Embryonic facial prominence (tissue), 1 donor: ENCODE measurements at regions not wholly inside any gene's neighbourhood (a gene's known extent, or its start where the extent isn't known, plus 50 kb on each side); places are given as distances from the start of the nearest gene placed in this dataset.
"Not testable (repeated sequence)": the region's sequence is repeated elsewhere in the genome, so short reads cannot be mapped to it uniquely, and the experiment has no call there.

Experiments
- DNase-seq: peaks from one replicate; pipeline ENCODE4 v3.0.0-alpha.2; 2016; ENCODE audit errors: extremely low spot score

DNA sequence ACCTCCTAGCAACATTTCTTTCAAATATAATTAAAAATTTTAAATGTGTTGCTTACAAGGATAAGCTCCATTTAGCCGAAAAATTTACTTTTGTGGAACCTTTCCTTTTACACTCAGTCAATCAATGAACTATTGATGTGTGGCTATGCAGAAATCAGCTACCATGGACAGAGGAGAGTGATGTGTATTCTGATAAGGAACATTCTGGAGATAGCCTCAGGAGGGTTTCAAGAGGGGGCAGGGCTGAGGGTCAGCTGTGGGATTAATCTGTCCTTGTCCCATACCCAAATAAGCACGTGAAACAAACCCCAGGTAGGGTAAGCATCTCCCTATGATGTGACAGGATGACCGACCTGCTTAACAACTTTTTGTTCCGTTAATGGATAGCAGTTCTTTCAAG is 192.6 kb upstream of the PROK2 start:
- no peak for DNase-seq

DNA sequence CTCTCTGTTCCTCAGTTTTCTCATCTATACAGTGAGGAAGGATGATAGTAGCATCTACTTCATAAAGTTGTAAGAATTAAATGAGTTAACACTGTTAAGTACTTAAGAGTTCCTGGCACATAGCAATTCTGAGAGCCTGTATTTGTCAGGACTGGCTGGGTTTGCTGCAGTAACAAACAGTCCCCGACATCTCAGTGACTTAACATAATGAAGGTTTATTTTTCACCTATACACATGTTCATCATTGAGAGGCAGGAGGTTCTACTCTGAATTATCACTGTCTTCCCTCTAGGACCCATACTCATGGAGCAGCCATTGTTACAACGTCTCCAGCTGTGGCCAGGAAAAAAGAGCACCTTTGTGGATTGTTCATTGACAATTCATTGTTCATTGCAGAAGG is 190.6 kb upstream of the PROK2 start:
- DNase-seq: no peak

DNA sequence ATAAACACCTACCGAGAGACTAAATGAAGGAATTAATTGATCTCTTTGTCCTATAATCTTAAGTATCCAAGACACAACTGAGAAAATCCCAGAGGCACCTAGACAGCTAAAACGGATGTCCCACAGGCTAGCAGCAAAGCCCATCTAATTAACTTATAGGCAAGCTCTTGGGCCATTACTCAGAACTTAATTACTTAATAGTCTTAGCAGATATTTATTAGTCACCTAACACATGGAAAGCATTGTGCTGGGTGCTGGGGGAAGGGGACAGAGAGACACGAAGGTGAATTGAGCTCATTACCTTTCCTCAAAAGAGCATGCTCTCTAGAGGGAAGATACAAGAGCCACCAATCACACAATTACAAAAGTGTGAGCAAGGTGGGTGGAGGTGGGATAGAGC is 189.8 kb upstream of the PROK2 start:
- DNase-seq: no peak

DNA sequence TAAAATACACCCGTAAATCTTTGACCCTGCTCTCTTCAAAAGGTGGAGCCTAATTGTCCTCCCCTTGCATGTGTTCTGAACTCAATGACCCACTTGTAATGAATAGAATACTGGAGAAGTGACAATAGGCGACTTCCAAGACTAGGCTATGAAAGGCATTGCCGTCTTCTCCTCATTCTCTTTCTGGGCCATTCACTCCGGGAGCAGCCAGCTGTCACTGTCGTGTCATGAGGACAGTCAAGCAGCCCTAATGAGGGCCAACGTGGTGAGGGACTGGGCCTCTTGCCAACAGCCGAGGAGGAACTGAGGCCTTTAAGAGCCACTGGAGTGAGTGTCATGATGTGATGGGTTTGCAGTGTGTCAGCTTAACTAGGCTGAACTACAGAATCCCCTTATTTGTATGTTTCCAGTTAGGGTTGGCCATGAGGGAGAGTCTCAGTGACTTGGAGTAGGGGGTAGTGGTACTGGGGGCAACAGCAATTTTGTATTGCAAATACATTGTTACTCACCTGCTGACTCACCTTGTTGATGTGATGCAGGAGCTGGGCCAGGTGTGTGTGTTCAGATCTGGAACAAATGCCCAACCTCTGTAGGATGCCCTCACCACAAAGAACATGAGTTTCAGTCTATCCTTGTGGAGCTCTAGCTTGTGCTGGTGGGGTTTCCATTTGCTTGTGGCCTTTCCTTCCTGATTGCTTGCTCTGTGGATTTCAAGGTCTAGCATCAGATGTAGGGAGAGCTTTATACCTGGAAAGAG is 188.5 kb upstream of the PROK2 start:
- DNase-seq: no peak

DNA sequence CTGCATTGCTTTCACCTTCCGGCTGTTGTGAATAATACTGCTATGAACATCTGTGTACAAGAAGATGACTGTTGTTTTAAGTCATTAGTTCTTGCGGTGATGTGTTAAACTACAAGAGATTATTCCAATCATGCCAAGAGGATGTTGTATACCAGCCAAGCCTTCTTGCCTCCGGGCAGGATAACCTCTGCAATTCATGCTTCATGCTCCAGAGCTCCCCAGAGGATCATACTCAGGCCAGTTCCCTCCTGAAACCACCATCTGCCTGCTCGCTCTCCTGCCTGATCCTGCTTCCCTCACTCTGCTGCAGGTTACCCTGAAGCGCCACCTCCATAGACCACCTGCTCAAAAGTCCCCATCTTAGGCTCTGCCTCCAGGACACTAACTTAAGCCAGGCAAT is 187.1 kb upstream of the PROK2 start:
- no peak for DNase-seq

DNA sequence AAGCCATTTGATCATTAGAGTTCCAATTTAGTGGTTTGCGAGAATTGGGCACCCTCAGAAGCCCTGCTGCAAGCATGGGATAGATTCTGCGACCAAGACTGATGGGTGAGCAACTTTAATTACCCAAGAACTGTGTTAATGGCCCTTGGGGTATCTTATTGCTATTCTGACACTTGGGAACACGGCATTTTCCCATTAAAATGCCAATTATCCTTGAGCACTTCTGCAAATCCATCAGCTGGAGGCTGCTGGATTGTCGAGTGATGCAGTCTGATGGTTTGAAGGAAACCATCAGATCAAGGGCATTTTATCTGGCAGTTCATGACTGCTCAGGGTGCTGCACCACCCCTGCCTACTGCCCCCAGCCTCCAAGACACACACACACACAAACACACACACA is 183.6 kb upstream of the PROK2 start:
- DNase-seq: no peak

DNA sequence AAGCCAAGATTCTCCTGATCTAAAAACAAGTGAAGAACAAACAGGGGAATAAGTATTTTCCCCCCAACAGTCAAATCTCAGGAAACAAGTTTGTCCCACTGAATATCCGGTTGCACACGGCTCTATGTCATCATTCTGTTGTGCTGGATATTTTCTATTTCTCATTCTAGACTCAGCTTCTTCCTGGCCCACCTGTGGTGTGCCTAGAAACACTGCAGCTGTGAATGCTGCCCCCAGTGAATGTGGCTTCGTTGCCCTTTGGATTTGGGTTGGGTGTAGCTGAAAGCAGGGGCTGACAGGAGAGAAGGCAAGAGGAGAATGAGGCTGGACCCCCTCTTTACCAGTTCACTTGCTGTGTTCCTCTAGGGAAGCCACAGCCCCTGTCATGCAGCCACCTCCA is 181.2 kb upstream of the PROK2 start:
- DNase-seq: no peak

DNA sequence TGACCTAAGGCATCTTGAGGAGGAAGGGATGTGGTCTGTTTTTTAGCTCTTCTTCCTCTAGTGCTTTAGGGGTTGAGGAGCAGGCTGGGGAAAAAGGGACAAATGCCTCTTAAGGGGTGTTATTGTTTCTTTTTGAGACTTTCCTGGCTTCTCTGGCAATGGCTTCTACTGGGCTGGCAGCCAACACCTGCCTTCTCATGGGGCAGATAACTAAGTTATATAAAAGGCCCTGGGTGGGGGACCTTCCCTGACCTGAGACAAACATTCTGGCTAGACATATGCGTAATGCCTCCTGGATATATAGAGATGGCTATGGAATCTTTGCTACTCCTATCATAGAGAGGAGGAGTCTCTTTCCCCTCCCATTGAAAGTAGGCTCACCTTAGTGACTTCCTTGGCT is 179.2 kb upstream of the PROK2 start:
- no peak for DNase-seq

DNA sequence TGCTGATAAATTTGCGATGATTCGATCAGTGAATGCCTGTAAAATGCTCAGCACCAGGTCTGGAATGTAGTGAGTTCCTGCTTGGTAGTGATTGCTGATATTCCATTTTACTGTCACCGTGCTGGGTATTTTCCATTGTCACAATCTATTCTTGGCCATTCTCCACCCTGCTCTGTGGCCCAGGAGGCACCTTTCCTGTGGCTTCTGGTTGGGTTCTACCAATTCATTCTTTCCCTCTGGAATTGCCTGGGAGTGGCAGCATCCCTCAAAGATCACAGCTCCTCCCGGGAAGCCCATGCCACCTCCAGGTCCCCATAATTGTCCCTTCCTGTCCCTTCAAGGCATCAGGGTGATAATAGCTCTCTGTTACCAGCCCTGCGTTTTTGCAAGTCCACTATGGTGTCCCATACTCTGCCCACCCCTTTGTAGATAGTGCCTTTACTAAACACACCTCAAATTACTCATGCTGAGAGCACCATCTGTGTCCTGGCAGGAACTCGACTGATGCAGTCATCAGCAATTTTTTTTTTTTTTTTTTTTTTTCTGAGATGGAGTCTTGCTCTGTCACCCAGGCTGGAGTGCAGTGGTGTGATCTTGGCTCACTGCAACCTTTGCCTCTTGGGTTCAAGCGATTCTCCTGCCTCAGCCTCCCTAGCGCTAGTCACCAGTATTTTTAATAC is 177.8 kb upstream of the PROK2 start:
- no peak for DNase-seq

DNA sequence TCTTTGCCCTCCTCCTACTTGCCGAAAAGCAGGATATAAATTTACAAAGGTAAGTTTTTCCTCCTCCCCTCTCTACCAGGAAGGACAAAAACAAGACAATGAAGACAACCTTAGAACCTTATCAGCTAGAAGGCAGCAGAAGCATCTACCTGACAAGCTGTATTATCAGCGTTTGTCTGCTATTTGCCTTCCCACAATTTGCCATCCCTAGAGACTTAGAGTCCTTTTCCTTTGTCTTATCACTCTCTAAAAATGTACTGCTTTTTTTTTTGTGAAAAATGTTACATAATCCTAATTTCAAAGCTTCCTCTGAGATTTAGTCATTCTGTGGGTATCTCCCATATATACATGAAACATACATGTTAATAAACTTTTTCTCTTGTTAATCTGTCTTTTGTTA is 176.9 kb upstream of the PROK2 start:
- DNase-seq: no peak

DNA sequence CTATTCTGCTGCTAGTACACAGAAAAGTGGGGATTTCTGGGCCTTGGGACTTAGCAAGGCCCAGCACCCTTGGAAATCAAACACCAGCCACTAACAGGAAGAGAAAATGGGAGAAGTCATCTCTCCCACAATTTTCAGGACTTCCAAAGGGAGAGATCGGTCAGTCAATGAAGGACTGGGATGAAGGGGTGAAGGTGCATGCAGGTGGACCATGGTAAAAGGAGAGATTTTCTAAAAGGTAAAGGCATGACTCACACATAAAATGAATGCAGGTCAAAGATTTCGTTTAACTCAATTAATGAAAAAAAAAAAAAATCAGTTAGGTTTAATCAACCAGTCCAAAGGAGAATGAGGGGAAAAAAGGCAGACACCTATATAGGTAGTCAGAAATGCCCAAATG is 176.4 kb upstream of the PROK2 start:
- no peak for DNase-seq

DNA sequence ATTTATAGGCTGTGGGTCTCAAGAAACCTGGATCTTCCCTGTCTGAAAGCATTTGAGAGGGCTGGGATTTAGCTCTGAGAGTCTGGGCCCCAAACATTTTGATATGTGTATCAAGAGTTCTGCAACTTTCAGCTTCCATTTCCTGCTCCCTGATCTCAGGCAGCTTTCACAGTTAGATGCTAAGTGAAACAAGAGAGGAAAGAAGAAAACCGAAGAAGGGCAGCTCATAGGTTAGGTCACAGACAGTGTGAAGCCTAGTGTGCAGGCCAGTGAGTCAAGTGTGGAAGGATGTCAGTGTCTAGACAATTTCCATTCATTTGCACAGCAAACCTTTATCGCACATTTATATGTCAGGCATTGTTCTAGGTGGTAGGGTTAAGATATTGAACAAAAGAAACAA is 173.6 kb upstream of the PROK2 start:
- no peak for DNase-seq

DNA sequence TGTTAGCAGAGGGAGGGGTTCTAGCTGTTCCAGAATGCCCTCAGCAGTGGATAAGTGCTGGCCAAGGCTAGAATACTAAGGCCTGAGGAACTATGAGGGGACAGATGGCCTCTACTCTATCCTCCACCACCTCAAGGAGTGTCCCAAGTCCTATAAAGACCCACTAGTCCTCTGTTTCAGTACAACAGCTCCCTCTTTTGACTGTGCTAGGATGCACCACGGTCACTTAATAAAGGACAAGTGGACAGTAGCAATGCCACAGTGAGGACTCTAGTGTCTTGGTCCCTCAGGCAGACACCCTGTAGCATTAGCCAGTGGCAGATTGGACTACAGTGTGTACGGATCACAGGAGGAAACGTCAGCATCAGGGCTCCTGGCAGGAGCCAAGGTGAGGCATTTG is 171.8 kb upstream of the PROK2 start:
- DNase-seq: no peak

DNA sequence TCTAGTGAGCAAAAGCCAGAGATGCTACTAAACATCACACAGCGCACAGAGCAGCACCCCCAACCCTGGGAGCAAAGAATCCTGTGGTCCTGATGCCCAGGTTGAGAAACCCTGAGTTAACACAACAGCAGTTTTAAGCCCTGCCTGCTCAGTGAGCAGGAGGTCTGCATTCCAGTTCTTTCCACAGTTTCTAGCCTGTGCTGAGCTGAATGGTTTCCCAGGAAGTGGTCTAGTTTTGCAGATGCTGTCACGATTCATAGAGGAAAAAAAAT is 171.1 kb upstream of the PROK2 start:
- DNase-seq: no peak

DNA sequence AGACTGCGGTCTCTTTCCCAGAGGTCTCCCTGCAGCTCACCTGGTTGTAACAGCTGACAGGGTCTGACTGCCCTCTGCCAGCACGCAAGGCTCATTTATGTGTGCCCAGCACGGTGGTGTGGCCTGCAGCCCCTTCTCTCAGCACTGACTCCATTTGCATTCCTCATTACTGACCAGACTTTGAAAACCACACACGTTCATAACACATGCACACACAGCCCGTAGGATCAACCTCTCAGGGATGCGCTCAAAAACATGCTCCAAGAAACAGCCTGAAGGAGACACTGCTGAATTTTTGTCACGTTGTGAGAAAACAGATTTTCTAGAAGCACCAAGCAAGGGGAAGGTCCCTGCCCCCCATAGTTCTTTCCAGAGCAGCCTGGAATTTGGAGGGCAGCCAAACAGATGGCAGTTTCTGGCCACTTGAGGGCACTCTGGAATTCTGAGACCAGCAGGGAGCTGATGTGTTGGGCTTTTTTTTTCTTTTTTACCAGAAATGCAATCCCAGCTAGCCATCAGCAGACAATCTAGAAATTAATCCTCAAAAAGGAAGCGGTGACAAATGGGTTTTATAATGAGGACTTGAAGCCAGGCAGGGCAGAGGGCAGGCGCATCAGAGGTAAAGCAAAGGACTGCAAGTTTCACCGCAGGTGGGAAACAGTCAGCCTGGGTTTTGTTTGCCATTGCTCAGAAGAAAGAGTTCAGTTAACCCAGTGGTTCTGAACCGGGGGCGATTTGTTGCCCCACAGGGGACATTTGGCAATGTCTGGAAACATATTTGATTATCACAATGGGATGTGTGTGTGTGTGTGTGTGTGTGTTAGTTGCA is 170.5 kb upstream of the PROK2 start:
- DNase-seq: peak; percentile 47

DNA sequence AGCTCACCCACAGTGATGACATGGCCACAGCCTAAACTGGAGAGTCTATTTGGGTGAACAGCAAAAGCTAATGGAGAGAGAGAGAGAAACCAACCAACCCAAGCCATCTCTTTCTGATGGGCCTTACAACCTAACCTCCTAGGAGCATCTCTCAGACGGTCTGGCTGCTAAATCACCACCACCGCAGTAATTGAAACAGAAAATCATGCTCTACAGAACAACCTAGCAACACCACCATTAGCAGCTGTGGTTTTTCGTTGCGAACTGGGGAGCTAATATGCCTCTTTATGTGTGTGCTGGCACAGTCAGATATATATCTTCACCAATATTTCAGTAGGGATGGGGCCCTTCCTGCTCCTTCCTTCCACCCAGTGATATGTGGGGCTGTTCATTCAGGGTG is 166.9 kb upstream of the PROK2 start:
- no peak for DNase-seq

DNA sequence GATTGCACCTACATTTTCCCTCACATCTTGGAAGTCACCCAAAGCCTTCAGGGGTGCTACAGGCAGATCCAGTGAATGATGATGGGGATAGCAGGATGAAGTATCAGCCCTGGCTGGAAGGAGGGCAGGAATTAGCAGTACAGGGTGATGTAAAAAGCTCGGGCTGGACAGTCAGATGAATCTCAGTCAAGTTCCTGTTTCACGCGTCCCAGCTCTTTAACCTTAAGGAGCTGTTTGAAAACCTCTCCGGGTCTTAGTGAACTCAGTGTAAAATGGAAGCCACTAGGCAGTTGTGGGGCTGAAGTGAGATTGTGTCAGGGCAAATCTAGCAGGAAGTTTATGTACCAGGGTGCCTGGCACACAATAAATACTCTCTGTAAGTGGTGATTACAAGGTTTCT is 166.4 kb upstream of the PROK2 start:
- no peak for DNase-seq

DNA sequence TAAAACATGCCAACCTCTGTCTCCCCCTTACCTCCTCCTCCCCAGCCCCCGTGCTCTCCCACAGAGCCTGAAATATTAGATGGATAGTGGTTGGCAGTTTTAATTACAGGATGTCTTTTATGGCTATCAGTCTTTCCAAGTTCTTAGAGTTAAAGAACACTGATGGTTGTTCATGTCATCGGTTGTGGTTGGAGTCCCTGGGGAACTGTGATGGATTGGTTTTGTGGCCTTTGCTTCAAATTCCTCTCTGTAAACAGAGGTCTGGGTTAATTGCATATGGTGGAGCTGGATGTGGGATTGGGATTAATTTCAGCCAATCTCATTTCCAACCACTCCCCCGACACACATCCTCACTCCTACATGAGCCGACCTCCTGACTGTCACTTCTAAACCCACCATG is 164.5 kb upstream of the PROK2 start:
- no peak for DNase-seq

DNA sequence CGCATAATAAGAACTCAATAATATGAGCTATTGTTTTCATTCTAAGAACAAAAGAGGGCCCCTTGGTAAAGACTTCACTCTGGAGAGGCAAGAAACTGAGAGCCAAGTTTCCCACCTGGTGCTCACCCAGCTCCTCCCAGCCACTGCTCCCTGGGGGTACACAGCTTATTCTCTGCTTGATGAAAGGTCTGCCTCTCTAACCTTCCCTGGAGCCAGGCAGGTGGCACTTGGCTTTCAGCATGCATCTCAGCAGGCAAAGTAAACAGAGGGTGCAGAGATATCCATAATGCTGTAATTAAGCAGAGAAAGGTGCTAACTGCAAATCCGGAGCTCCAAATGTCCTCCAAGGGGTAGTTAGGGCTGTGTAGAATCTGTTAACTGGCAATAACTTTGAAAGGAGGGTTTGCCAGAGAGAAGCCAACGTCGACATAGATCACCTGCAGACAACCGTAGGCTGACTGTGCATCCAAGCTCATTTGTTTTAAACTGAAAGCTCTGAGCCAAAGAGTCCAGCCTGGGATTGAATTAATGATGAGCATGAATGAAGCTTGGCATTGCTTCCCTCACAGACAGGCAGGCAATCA is 159.6 kb upstream of the PROK2 start:
- no peak for DNase-seq

DNA sequence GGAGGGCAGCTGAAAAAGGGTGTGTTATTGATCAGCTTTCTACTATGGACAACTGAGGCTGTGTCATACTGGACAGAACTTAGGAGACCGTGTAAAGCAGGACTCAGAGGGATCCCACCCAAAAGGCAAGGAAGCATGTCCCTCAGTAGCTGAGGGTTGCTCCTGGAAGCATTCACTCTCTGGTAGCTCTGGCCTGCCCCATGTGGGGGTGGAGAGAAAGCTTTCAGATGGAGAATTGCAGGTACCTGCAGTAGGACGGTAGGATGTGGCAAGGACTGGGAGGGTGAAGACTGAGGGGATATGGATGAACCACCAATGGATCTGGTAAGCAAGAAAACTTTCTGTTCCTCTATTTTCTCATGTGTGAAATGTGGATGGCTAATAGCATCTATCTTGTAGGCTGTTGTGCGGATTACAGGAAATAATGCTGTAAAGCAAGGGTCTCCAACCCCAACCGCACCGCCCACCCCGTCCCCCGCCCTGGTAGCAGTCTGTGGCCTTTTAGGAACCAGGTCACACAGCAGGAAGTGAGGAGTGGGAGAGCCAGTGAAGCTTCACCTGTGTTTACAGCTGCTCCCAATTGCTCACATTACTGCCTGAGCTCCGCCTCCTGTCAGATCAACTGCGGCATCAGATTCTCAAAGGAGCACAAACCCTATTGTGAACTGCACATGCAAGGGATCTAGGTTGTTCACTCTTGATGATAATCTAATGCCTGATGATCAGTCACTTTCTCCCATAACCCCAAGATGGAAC is 157.7 kb upstream of the PROK2 start:
- DNase-seq: no peak

DNA sequence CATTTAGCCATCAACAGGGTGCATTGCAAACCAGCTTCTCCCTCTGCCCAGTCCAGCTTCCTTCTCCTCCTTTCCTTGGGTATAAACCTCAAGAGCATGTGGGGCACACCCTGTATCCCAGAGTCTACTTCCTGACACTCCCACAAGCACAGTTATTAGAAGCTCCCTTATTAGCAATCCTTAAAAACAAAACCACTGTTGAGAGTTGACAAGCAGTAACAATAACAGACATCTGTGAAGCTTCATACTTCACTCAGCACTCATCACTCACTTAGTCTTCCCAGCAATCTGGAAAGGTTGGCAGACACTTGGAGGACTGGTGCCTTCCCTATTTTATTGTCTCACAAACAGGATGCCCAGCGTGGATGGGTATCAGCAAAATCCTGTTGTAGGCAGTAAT is 155.5 kb upstream of the PROK2 start:
- no peak for DNase-seq

DNA sequence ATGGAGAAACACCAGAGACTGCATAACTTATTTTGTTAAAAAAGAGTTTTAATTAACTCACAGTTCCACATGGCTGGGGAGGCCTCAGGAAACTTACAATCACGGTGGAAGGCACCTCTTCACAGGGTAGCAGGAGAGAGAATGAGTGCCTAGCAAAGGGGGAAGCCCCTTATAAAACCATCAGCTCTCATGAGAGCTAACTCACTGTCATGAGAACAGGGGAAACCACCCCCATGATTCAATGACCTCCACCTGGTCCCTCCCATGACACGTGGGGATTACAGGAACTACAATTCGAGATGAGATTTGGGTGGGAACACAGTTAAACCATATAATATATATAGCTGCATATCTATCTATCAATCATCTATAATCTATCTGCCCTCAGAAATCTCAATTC is 153.1 kb upstream of the PROK2 start:
- DNase-seq: not testable (repeated sequence)
